Glutamatergic neuron (in vitro differentiated cells): ENCODE measurements at regions not wholly inside any gene's neighbourhood (a gene's known extent, or its start where the extent isn't known, plus 50 kb on each side); places are given as distances from the start of the nearest gene placed in this dataset.

Experiments used
- DNase-seq: peaks from one replicate; pipeline ENCODE4 v3.0.0; 2022
- H3K27ac Mint-ChIP-seq: one replicate; pipeline ENCODE4 v1.8.0; 2020; ENCODE audit warnings: mild to moderate bottlenecking, mixed read lengths, inconsistent platforms; ENCODE audit not compliant: unreplicated experiment
- H3K27me3 Mint-ChIP-seq: one replicate; pipeline ENCODE4 v1.8.0; 2020; ENCODE audit warnings: mild to moderate bottlenecking, moderate library complexity, mixed read lengths, inconsistent platforms; ENCODE audit not compliant: unreplicated experiment
- H3K36me3 Mint-ChIP-seq: one replicate; pipeline ENCODE4 v1.8.0; 2020; ENCODE audit warnings: mild to moderate bottlenecking, mixed read lengths, inconsistent platforms; ENCODE audit not compliant: unreplicated experiment
- H3K4me1 Mint-ChIP-seq: one replicate; pipeline ENCODE4 v1.8.0; 2020; ENCODE audit warnings: mild to moderate bottlenecking, low read depth, mixed read lengths, inconsistent platforms; ENCODE audit not compliant: unreplicated experiment
- H3K4me3 Mint-ChIP-seq: one replicate; pipeline ENCODE4 v1.8.0; 2020; ENCODE audit warnings: mild to moderate bottlenecking, mixed read lengths, inconsistent platforms; ENCODE audit not compliant: unreplicated experiment
- H3K9me3 Mint-ChIP-seq: one replicate; pipeline ENCODE4 v1.8.0; 2020; ENCODE audit warnings: mild to moderate bottlenecking, moderate library complexity, mixed read lengths, inconsistent platforms; ENCODE audit not compliant: unreplicated experiment
- TF ChIP-seq, protein P1 (sequence below): fragments of 200-600 bp; sonication (generic); IDR thresholded peaks from one replicate; pipeline ENCODE4 v1.5.0; 2021; ENCODE audit not compliant: partially characterized antibody, unreplicated experiment

- TF ChIP-seq, protein P1, sequence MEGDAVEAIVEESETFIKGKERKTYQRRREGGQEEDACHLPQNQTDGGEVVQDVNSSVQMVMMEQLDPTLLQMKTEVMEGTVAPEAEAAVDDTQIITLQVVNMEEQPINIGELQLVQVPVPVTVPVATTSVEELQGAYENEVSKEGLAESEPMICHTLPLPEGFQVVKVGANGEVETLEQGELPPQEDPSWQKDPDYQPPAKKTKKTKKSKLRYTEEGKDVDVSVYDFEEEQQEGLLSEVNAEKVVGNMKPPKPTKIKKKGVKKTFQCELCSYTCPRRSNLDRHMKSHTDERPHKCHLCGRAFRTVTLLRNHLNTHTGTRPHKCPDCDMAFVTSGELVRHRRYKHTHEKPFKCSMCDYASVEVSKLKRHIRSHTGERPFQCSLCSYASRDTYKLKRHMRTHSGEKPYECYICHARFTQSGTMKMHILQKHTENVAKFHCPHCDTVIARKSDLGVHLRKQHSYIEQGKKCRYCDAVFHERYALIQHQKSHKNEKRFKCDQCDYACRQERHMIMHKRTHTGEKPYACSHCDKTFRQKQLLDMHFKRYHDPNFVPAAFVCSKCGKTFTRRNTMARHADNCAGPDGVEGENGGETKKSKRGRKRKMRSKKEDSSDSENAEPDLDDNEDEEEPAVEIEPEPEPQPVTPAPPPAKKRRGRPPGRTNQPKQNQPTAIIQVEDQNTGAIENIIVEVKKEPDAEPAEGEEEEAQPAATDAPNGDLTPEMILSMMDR: no peak
- Mint-ChIP-seq H3K9me3 (no peaks in the 10 kb centered on the region), H3K36me3 (no peaks in the 10 kb centered on the region), H3K27ac (no peak overlapping the region), H3K4me3 (no peak overlapping the region), H3K4me1 (no peaks in the 10 kb centered on the region), H3K27me3 (peaks cover 2% of the 10 kb centered on the region)
- no peak for DNase-seq
Measured at GRCh38 chr3:54040476-54040875, 81.9 kb upstream of the CACNA2D3 start.

DNA sequence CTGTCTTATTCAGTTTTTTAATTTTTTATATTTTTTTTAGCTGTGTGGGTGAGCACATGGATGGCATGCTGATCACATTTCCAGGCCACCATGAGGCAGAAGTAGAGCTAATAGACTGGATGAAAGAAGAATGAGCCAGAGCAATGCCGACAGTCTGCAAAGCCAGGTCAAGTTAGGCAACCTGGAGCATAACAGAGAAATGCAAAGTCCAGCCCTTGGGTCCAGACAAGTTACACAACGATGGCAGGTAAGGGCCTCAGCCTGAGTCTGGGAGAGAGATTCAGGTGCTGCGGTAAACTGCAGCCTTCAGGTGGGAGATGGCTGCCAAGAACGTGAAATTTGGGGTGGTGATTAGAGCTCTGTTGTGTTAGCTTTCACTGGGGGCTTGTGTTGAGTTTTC is 84.0 kb upstream of the CACNA2D3 start:
- H3K36me3 Mint-ChIP-seq: no peaks in the 10 kb centered on the region
- H3K27me3 Mint-ChIP-seq: peaks cover 2% of the 10 kb centered on the region
- peaks cover 2% of the 10 kb centered on the region for H3K9me3 Mint-ChIP-seq
- H3K27ac Mint-ChIP-seq: no peak overlapping the region
- TF ChIP-seq, protein P1: no peak
- no peaks in the 10 kb centered on the region for H3K4me1 Mint-ChIP-seq
- H3K4me3 Mint-ChIP-seq: no peak overlapping the region
- DNase-seq: no peak

- Mint-ChIP-seq H3K4me1 (no peaks in the 10 kb centered on the region), H3K27me3 (peaks cover 2% of the 10 kb centered on the region)
- no peak for DNase-seq
Measured at GRCh38 chr3:54036543-54036942, 85.8 kb upstream of the CACNA2D3 start.

DNA sequence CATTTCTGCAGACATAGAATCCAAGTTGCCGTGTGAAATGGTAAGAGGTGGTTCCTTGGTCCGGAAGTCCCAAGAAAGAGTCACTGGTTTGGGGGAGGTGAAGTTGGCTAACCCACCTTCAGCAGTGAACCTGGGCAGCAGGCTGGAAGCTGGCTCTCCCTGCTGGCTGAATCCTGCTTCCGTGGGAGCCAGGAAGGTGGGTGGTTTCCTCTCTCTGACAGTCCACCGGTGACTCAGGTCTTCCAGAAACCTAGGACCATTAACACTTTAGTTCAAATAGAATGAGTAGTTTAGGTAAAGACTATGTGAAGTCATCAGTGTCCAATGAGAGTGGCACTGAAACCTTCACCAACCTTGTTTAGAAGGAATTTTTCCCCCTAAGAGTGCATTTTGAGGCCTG is 87.4 kb upstream of the CACNA2D3 start:
- DNase-seq: no peak
- TF ChIP-seq, protein P1: no peak
- no peaks in the 10 kb centered on the region for H3K4me1 Mint-ChIP-seq

More at GRCh38 chr3:54036543-54036942, 85.8 kb upstream of the CACNA2D3 start:
- TF ChIP-seq, protein P1: no peak
- H3K4me3 Mint-ChIP-seq: no peak overlapping the region
- peaks cover 2% of the 10 kb centered on the region for H3K9me3 Mint-ChIP-seq
- no peaks in the 10 kb centered on the region for H3K36me3 Mint-ChIP-seq
- no peak overlapping the region for H3K27ac Mint-ChIP-seq

GRCh38 chr3:54033761-54034160 is 88.6 kb upstream of the CACNA2D3 start:
- TF ChIP-seq, protein P1: no peak
- DNase-seq: no peak
- no peak overlapping the region for H3K27ac Mint-ChIP-seq
- H3K27me3 Mint-ChIP-seq: peaks cover 2% of the 10 kb centered on the region
- no peaks in the 10 kb centered on the region for H3K4me1 Mint-ChIP-seq
- H3K9me3 Mint-ChIP-seq: peaks cover 4% of the 10 kb centered on the region
- H3K4me3 Mint-ChIP-seq: no peak overlapping the region
- H3K36me3 Mint-ChIP-seq: no peaks in the 10 kb centered on the region

More for the DNA sequence above, 87.4 kb upstream of the CACNA2D3 start:
- Mint-ChIP-seq H3K27ac (no peak overlapping the region), H3K4me3 (no peak overlapping the region), H3K27me3 (peaks cover 2% of the 10 kb centered on the region), H3K9me3 (peaks cover 4% of the 10 kb centered on the region), H3K36me3 (no peaks in the 10 kb centered on the region)
